CD1c-positive myeloid dendritic cell (primary cell): ENCODE measurements at regions not wholly inside any gene's neighbourhood (a gene's known extent, or its start where the extent isn't known, plus 50 kb on each side); places are given as distances from the start of the nearest gene placed in this dataset.

Experiments used
- DNase-seq: peaks from one replicate; pipeline ENCODE4 v3.0.0-alpha.2; 2016; ENCODE audit errors: extremely low spot score

GRCh38 chr14:41409806-41410205 is 196.9 kb upstream of the LRFN5 start:
- DNase-seq, result no peak

- DNase-seq, result no peak
Measured at GRCh38 chr14:41404126-41404525, 202.6 kb upstream of the LRFN5 start.

- no peak for DNase-seq
Measured at GRCh38 chr14:41403360-41403759, 203.3 kb upstream of the LRFN5 start.

GRCh38 chr14:41397926-41398325 is 208.8 kb upstream of the LRFN5 start:
- no peak for DNase-seq

GRCh38 chr14:41393512-41393911 is 213.2 kb upstream of the LRFN5 start:
- DNase-seq, result no peak

GRCh38 chr14:41392226-41392625 is 214.4 kb upstream of the LRFN5 start:
- DNase-seq, result no peak

GRCh38 chr14:41389355-41389754 is 217.3 kb upstream of the LRFN5 start:
- DNase-seq, result no peak

GRCh38 chr14:41385797-41386196 is 220.9 kb upstream of the LRFN5 start:
- DNase-seq, result no peak

- DNase-seq, result no peak
Measured at GRCh38 chr14:41380017-41380416, 226.7 kb upstream of the LRFN5 start.

GRCh38 chr14:41378526-41378925 is 228.2 kb upstream of the LRFN5 start:
- DNase-seq, result no peak

GRCh38 chr14:41377932-41378331 is 228.7 kb upstream of the LRFN5 start:
- DNase-seq, result no peak

- DNase-seq, result no peak
Measured at GRCh38 chr14:41374092-41374491, 232.6 kb upstream of the LRFN5 start.

GRCh38 chr14:41362139-41362538 is 244.5 kb upstream of the LRFN5 start:
- DNase-seq, result no peak

- DNase-seq, result no peak
Measured at GRCh38 chr14:41360126-41360525, 246.6 kb upstream of the LRFN5 start.

GRCh38 chr14:41355866-41356265 is 250.8 kb upstream of the LRFN5 start:
- no peak for DNase-seq

GRCh38 chr14:41350476-41350875 is 256.2 kb upstream of the LRFN5 start:
- DNase-seq, result no peak

- no peak for DNase-seq
Measured at GRCh38 chr14:41349289-41349910, 257.3 kb upstream of the LRFN5 start.

GRCh38 chr14:41343857-41344256 is 262.8 kb upstream of the LRFN5 start:
- no peak for DNase-seq

- DNase-seq, result no peak
Measured at GRCh38 chr14:41313196-41313595, 293.5 kb upstream of the LRFN5 start.

GRCh38 chr14:41303506-41303905 is 303.2 kb upstream of the LRFN5 start:
- DNase-seq, result no peak

GRCh38 chr14:41302776-41303175 is 303.9 kb upstream of the LRFN5 start:
- no peak for DNase-seq

GRCh38 chr14:41299924-41300323 is 306.8 kb upstream of the LRFN5 start:
- DNase-seq, result no peak

- DNase-seq, result no peak
Measured at GRCh38 chr14:41298328-41298690, 308.4 kb upstream of the LRFN5 start.

- DNase-seq, result no peak
Measured at GRCh38 chr14:41297576-41298327, 308.9 kb upstream of the LRFN5 start.
